Right lobe of liver (tissue), 4 donors: ENCODE measurements at regions not wholly inside any gene's neighbourhood (a gene's known extent, or its start where the extent isn't known, plus 50 kb on each side); places are given as distances from the start of the nearest gene placed in this dataset.

ENCODE experiments used
- CTCF ChIP-seq, 4 donors: fragments of 200-600 bp in 3 of 4; fragments of 450-650 bp in 1 of 4; IDR thresholded peaks; one replicate each; pipeline versions ENCODE4 v1.5.1 to v1.8.0; 2016 to 2022; ENCODE audit warnings: antibody characterized with exemption in 4 of 4, mild to moderate bottlenecking in 2 of 4
- POLR2A ChIP-seq: fragments of 450-650 bp; IDR thresholded peaks from one replicate; pipeline ENCODE4 v1.6.1; 2017; ENCODE audit warnings: antibody characterized with exemption, mild to moderate bottlenecking
- donor health status: DM: no; HTN: no; CAD: no.
- donor health status: DM: no; HTN: no; CAD: no.
- donor health status: DM: no; HTN: yes; CAD: no.

DNA sequence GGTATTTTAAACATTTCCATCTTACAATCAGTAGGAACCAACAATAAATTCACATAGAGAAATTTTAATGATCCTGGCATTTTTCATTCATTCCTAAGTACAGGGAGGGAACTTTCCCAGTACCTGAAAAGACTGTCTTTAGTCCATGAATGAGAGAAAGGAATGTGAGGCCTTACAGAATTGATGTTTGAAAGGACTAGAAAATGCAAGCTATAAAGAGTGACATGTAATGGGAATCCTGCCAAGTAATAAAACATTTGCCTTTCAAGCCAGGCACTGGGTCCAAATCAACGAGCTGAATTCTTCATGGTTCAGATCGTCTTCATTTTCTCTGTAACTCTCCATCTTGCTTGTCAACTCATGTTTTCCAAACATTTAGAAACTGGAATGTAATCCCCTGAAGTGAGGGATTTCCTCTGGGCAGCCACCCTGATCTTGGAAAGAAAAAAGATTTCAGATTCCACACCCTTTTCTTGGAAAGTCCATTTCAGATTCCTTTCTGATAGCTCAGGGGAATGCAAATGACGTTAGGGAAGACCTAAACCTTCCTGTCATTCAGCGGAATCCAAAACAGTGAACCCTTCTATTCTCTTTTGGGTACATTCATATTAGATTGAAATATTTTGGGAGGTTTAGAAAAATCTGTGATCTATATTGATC is 315.8 kb downstream of the SH3GL2 start:
- TF ChIP-seq POLR2A = no peak
- TF ChIP-seq CTCF (IDR thresholded peaks at IDR 0.05) = no peak
